A549 (cell line): ENCODE measurements at regions not wholly inside any gene's neighbourhood (a gene's known extent, or its start where the extent isn't known, plus 50 kb on each side); places are given as distances from the start of the nearest gene placed in this dataset.

Experiments
- ATAC-seq, 2 experiments: fragments of 200-7000 bp in 1 of 2; fragments of >200 bp in 1 of 2; cut with Nextera tagmentation in 1 of 2; cut with Tn5 transposase in 1 of 2; 3 replicates each; pipeline versions ENCODE4 v1.8.0 to v1.9.1; 2018 to 2020; ENCODE audit warnings: mild to moderate bottlenecking in 1 of 2, moderate library complexity in 1 of 2
- CTCF ChIA-PET: fragments of 300-600 bp; sonication (Branson Sonifier 250); formaldehyde crosslinking; extraction: SDS; loops from one replicate; lab custom pipeline; 2021; ENCODE audit warnings: antibody characterized with exemption, inconsistent platforms; lab: Yijun Ruan, JAX
- POLR2A ChIA-PET: fragments of 350-600 bp; formaldehyde crosslinking; extraction: SDS; loops from one replicate; lab custom pipeline; 2021; ENCODE audit warnings: antibody characterized with exemption, inconsistent platforms; lab: Yijun Ruan, JAX
- DNase-seq, 2 experiments: peaks; one replicate each; pipeline versions ENCODE4 v3.0.0 to v3.0.0-alpha.2; 2011 to 2016; ENCODE audit warnings: low read depth in 1 of 2, low spot score in 1 of 2
- FAIRE-seq: peaks from 2 replicates; lab custom pipeline; 2011; peaks lifted over from hg19 to GRCh38; lab: Jason Lieb, UNC
- H3K27ac ChIP-seq, 2 experiments: fragments of >200 bp; sonication (Bioruptor Twin); formaldehyde crosslinking; 3 replicates each; pipeline ENCODE4 v1.5.1; 2016 to 2017
- H3K4me1 ChIP-seq: fragments of >200 bp; sonication (Bioruptor Twin); formaldehyde crosslinking; 3 replicates; pipeline ENCODE4 v1.6.1; 2016
- H3K4me2 ChIP-seq: fragments of >200 bp; sonication (Bioruptor Twin); formaldehyde crosslinking; 3 replicates; pipeline ENCODE4 v1.6.1; 2016
- H3K4me3 ChIP-seq: fragments of >200 bp; sonication (Bioruptor Twin); formaldehyde crosslinking; 3 replicates; pipeline ENCODE4 v1.5.1; 2016
- H3K9me3 ChIP-seq: fragments of >200 bp; sonication (Bioruptor Twin); formaldehyde crosslinking; 3 replicates; pipeline ENCODE4 v1.6.1; 2016
- BHLHE40 ChIP-seq: IDR thresholded peaks from 2 replicates; pipeline ENCODE4 v1.6.1; 2012; ENCODE audit warnings: low read depth, low read length, inconsistent platforms
- CBX2 ChIP-seq: fragments of 200-600 bp; sonication (generic); IDR thresholded peaks from 2 replicates; pipeline ENCODE4 v1.6.1; 2016; ENCODE audit warnings: low read depth, mild to moderate bottlenecking, borderline replicate concordance
- CBX8 ChIP-seq: fragments of 200-600 bp; sonication (generic); IDR thresholded peaks from 2 replicates; pipeline ENCODE4 v1.6.1; 2016
- CHD2 ChIP-seq: fragments of 150-350 bp; IDR thresholded peaks from 2 replicates; pipeline ENCODE4 v1.6.1; 2014; ENCODE audit warnings: low read length; ENCODE audit not compliant: partially characterized antibody
- ELK1 ChIP-seq: fragments of 150-350 bp; IDR thresholded peaks from 2 replicates; pipeline ENCODE4 v1.6.1; 2014; ENCODE audit warnings: low read depth, mild to moderate bottlenecking, low read length
- FOSB ChIP-seq: fragments of 250-450 bp; sonication (Bioruptor Pico); IDR thresholded peaks from 2 replicates; pipeline ENCODE4 v1.5.0; 2020; ENCODE audit warnings: mild to moderate bottlenecking, moderate library complexity
- FOSL2 ChIP-seq, 2 experiments: fragments of 450-650 bp in 1 of 2; fragments of >200 bp in 1 of 2; sonication (Bioruptor Twin) in 1 of 2; formaldehyde crosslinking; IDR thresholded peaks; 2 replicates each; pipeline versions ENCODE4 v1.5.0 to v1.6.1; 2016 to 2020; ENCODE audit warnings: mild to moderate bottlenecking in 1 of 2, moderate library complexity in 1 of 2
- FOXS1 ChIP-seq: fragments of 250-450 bp; sonication (Bioruptor Pico); IDR thresholded peaks from 2 replicates; pipeline ENCODE4 v1.5.0; 2020; ENCODE audit warnings: mild to moderate bottlenecking, moderate library complexity
- GATA3 ChIP-seq: IDR thresholded peaks from 2 replicates; pipeline ENCODE4 v1.6.1; 2012; ENCODE audit warnings: borderline replicate concordance
- HEYL ChIP-seq: fragments of 250-450 bp; sonication (Bioruptor Pico); IDR thresholded peaks from 2 replicates; pipeline ENCODE4 v1.8.0; 2021; ENCODE audit warnings: mild to moderate bottlenecking, moderate library complexity
- HOXB13 ChIP-seq: fragments of 250-450 bp; sonication (Bioruptor Pico); IDR thresholded peaks from 2 replicates; pipeline ENCODE4 v1.5.0; 2020; ENCODE audit warnings: low read depth, mild to moderate bottlenecking, moderate library complexity
- HOXB5 ChIP-seq: fragments of 250-450 bp; sonication (Bioruptor Pico); IDR thresholded peaks from 2 replicates; pipeline ENCODE4 v1.5.0; 2020; ENCODE audit warnings: mild to moderate bottlenecking, moderate library complexity
- JUN ChIP-seq, 2 experiments: fragments of >200 bp; sonication (Bioruptor Twin); formaldehyde crosslinking; IDR thresholded peaks; 2 replicates in 1 of 2; 3 replicates in 1 of 2; pipeline ENCODE4 v1.6.1; 2016 to 2017
- MAFK ChIP-seq: fragments of 450-650 bp; IDR thresholded peaks from 2 replicates; pipeline ENCODE4 v1.6.1; 2014; ENCODE audit not compliant: partially characterized antibody
- MAZ ChIP-seq: fragments of 150-350 bp; IDR thresholded peaks from 2 replicates; pipeline ENCODE4 v1.6.1; 2014; ENCODE audit warnings: antibody characterized with exemption, low read depth, low read length, borderline replicate concordance
- NFE2L2 ChIP-seq: fragments of 150-350 bp; conservative IDR thresholded peaks from 2 replicates; pipeline ENCODE4 v1.6.1; 2014; ENCODE audit warnings: low read length
- PBX3 ChIP-seq: IDR thresholded peaks from 2 replicates; pipeline ENCODE4 v1.6.1; 2012
- PHF8 ChIP-seq: fragments of 200-600 bp; sonication (generic); IDR thresholded peaks from 2 replicates; pipeline ENCODE4 v1.6.1; 2016; ENCODE audit warnings: low read depth, mild to moderate bottlenecking, antibody characterized with exemption, moderate library complexity, borderline replicate concordance
- POLR2A ChIP-seq: IDR thresholded peaks from 2 replicates; pipeline ENCODE4 v1.6.1; 2012; ENCODE audit warnings: mild to moderate bottlenecking, low read length
- POLR2AphosphoS2 ChIP-seq: conservative IDR thresholded peaks from 2 replicates; pipeline ENCODE4 v1.6.1; 2012; ENCODE audit warnings: low read length, improper control_type of control experiment, inconsistent platforms
- RAD21 ChIP-seq, 2 experiments: fragments of >200 bp in 1 of 2; sonication (Bioruptor Twin) in 1 of 2; formaldehyde crosslinking in 1 of 2; IDR thresholded peaks in 1 of 2; conservative IDR thresholded peaks in 1 of 2; 2 replicates in 1 of 2; 3 replicates in 1 of 2; pipeline ENCODE4 v1.6.1; 2012 to 2018; ENCODE audit warnings: inconsistent platforms in 1 of 2
- RFX5 ChIP-seq: fragments of 450-650 bp; IDR thresholded peaks from 2 replicates; pipeline ENCODE4 v1.7.1; 2014; ENCODE audit warnings: antibody characterized with exemption, mild to moderate bottlenecking, moderate library complexity
- SMC3 ChIP-seq: fragments of >200 bp; sonication (Bioruptor Twin); formaldehyde crosslinking; IDR thresholded peaks from 3 replicates; pipeline ENCODE4 v1.6.1; 2018; ENCODE audit warnings: inconsistent platforms
- SREBF2 ChIP-seq: fragments of 450-650 bp; IDR thresholded peaks from 2 replicates; pipeline ENCODE4 v1.6.1; 2014; ENCODE audit warnings: mild to moderate bottlenecking, moderate library complexity
- TP53 ChIP-seq: fragments of 250-450 bp; sonication (Bioruptor Pico); IDR thresholded peaks from 2 replicates; pipeline ENCODE4 v1.5.0; 2021; ENCODE audit warnings: mild to moderate bottlenecking, moderate library complexity
- USF2 ChIP-seq: fragments of 450-650 bp; IDR thresholded peaks from 2 replicates; pipeline ENCODE4 v1.6.1; 2014; ENCODE audit warnings: antibody characterized with exemption
- ZNF302 ChIP-seq: fragments of 250-450 bp; sonication (Bioruptor Pico); IDR thresholded peaks from 2 replicates; pipeline ENCODE4 v1.9.0; 2021; ENCODE audit warnings: inconsistent platforms, mild to moderate bottlenecking, moderate library complexity
- ZSCAN20 ChIP-seq: fragments of 250-450 bp; sonication (Bioruptor Pico); IDR thresholded peaks from 2 replicates; pipeline ENCODE4 v1.8.0; 2022; ENCODE audit warnings: mild to moderate bottlenecking, moderate library complexity
- WGBS: methylation state at CpG from one replicate; pipeline ENCODE4 v1.1.6; 2017; ENCODE audit errors: missing lambda C conversion rate; 5-methylcytosine and 5-hydroxymethylcytosine counted together

DNA sequence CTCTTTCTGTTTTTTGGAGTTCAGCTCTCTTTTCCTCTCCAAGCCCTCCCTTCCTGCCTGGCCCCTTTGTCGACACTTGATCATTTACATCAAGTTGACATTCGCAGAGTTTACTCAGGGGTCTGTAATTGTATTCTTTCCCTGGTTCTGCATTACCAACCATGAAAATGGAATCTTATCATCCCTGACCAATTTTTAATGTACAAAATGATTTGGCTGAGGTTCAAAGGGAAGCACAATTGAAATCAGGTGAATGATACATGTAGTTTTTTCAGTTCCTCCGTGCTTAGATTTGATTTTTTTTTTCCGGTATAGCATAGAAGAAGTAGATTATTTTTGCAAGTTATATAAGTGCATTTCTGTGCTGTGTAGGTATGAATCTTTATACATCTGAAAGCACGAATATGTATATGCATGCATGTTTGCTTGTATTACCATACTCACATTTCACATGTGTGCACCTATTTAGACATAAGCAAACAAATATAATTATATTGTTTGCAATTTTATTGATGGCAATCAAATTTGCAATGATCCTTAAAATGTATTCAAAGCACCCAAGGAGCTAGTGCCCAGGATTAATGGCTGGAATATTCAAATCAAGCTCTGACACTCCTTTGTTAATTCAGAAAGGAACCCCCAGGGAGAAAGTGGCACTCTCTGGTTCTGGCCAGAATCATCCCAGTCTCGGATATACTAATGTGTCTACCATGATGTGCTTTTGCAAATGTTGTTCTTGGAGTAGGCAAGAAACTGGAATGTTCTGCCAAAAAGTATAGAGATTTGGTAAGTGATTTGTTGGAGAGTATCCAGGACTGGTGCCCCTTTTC, 189.3 kb downstream of the VRK1 start:
- Histone ChIP-seq H3K27ac (no peak overlapping the region), H3K9me3 (no peaks in the 10 kb centered on the region), H3K4me1 (no peaks in the 10 kb centered on the region), H3K4me3 (no peak overlapping the region), H3K4me2 (no peak overlapping the region)
- FAIRE-seq (no peak), DNase-seq (no peak), ATAC-seq (no peak)
- ChIA-PET CTCF (interaction anchor here (1.1 kb wide), 1 partner anchor 9 kb away, joined by 3 read pairs; no protein-coding TSS in a partner anchor), POLR2A (no interaction called here)
- WGBS = 27% methylated on average over 6 of the region's 6 CpGs
- no peak for TF ChIP-seq FOSB (CRISPR knock-in tag)
- no peak for TF ChIP-seq HOXB5 (CRISPR knock-in tag)
- TF ChIP-seq MAZ = no peak
- no peak for TF ChIP-seq CBX8
- TF ChIP-seq POLR2A = no peak
- TF ChIP-seq PHF8 = no peak

DNA sequence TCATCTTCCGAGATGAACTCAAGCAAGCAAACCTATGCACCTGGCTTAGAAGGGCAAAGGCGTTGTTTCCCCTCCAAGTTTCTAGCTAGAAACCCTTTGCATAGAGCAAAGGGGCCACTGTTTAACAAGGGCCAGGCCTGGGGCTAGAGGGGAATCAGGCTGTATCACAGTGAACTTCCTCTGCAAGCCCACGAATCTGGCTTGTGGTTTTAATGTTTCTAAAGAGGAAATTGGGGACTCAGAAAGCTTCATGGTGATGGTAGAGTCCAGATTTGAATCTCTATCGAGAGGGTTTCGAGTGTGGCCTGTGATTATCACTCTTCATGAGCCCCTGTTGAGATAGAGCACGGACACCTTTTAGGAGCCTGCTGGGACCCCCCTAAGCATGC, 189.9 kb downstream of the VRK1 start:
- H3K27ac ChIP-seq = no peak overlapping the region
- H3K4me3 ChIP-seq = no peak overlapping the region
- ChIA-PET POLR2A (no interaction called here), CTCF (interaction anchor here (1.1 kb wide), 1 partner anchor 8 kb away, joined by 3 read pairs; no protein-coding TSS in a partner anchor)
- no peak overlapping the region for H3K4me2 ChIP-seq
- ATAC-seq = no peak
- WGBS = 17% methylated on average over 6 of the region's 6 CpGs
- H3K9me3 ChIP-seq = no peaks in the 10 kb centered on the region
- no peaks in the 10 kb centered on the region for H3K4me1 ChIP-seq
- no peak for FAIRE-seq
- DNase-seq = no peak
- TF ChIP-seq FOXS1 (CRISPR knock-in tag) (no peak), RAD21 (conservative IDR thresholded peaks at IDR 0.05 in 1 of 2, IDR thresholded peaks at IDR 0.05 in 1 of 2) (no peak), ZSCAN20 (CRISPR knock-in tag) (no peak), USF2 (no peak), PBX3 (no peak), MAZ (no peak), PHF8 (no peak), CBX8 (no peak), GATA3 (no peak), CBX2 (no peak), BHLHE40 (no peak), HEYL (CRISPR knock-in tag) (no peak), SREBF2 (no peak), FOSB (CRISPR knock-in tag) (no peak), HOXB5 (CRISPR knock-in tag) (no peak), ELK1 (no peak), POLR2AphosphoS2 (no peak)

DNA sequence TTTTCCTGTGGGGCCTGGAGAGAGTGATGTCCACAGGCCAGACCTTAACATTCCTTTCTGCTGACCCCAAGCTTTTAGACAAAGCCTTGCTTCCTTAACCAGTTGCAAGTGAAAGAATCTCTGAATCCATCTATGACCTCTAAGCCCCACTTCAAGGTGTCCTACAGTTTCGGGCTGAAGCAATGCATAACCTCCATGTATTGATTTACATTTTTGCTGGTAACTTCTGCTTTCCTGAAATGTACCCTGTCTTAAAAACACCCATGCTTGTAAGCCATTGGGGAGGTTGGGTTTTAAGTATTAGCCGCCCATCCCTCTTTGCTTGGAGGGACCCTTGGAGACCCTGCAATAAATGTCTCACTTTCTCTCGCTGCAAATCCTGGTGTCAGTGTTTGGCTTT, 190.6 kb downstream of the VRK1 start:
- no peak for FAIRE-seq
- no peak overlapping the region for H3K4me2 ChIP-seq
- no peak overlapping the region for H3K27ac ChIP-seq
- no peak for ATAC-seq
- H3K4me1 ChIP-seq = no peaks in the 10 kb centered on the region
- ChIA-PET CTCF (interaction anchor here (1.1 kb wide), 1 partner anchor 8 kb away, joined by 3 read pairs; no protein-coding TSS in a partner anchor), POLR2A (no interaction called here)
- DNase-seq = no peak
- no peak overlapping the region for H3K4me3 ChIP-seq
- whole genome bisulfite sequencing = 23% methylated on average over 3 of the region's 3 CpGs
- H3K9me3 ChIP-seq = no peaks in the 10 kb centered on the region
- no peak for TF ChIP-seq ZSCAN20 (CRISPR knock-in tag)
- TF ChIP-seq HOXB13 = no peak
- TF ChIP-seq MAFK = no peak
- no peak for TF ChIP-seq JUN (IDR thresholded peaks at IDR 0.05)
- TF ChIP-seq USF2 = no peak
- no peak for TF ChIP-seq FOSL2 (IDR thresholded peaks at IDR 0.05)
- no peak for TF ChIP-seq FOSL2 (CRISPR knock-in tag; IDR thresholded peaks at IDR 0.05)
- TF ChIP-seq TP53 (CRISPR knock-in tag) = no peak
- no peak for TF ChIP-seq NFE2L2
- TF ChIP-seq ZNF302 = no peak
- no peak for TF ChIP-seq CHD2
- no peak for TF ChIP-seq RFX5
- TF ChIP-seq SREBF2 = no peak
- TF ChIP-seq SMC3 = no peak
